SU-DHL-6 (cell line): ENCODE measurements at regions not wholly inside any gene's neighbourhood (a gene's known extent, or its start where the extent isn't known, plus 50 kb on each side); places are given as distances from the start of the nearest gene placed in this dataset.
"Not testable (repeated sequence)": the region's sequence is repeated elsewhere in the genome, so short reads cannot be mapped to it uniquely, and the experiment has no call there.

Experiments
- H2AFZ ChIP-seq: fragments of 200-600 bp; sonication (generic); 2 replicates; pipeline ENCODE4 v1.6.1; 2014; ENCODE audit warnings: low read depth, mild to moderate bottlenecking, moderate library complexity, mixed read lengths, antibody characterized with exemption, low read length; ENCODE audit not compliant: severe bottlenecking
- H3F3A ChIP-seq: fragments of 200-600 bp; shearing (Covaris generic); 2 replicates; pipeline ENCODE4 v1.6.0; 2016; ENCODE audit warnings: antibody characterized with exemption, mild to moderate bottlenecking; ENCODE audit not compliant: insufficient read depth
- H3K27ac ChIP-seq: fragments of 200-600 bp; sonication (generic); 2 replicates; pipeline ENCODE4 v1.5.1; 2016; ENCODE audit warnings: low read depth, mild to moderate bottlenecking, low read length, moderate library complexity, mixed read lengths
- H3K27me3 ChIP-seq: fragments of 200-600 bp; sonication (generic), shearing (Covaris generic); 2 replicates; pipeline ENCODE4 v1.6.0; 2014; ENCODE audit warnings: mild to moderate bottlenecking, low read length
- H3K36me3 ChIP-seq: fragments of 200-600 bp; sonication (generic); 2 replicates; pipeline ENCODE4 v1.6.1; 2014; ENCODE audit warnings: mild to moderate bottlenecking, low read length, mixed read lengths
- H3K4me2 ChIP-seq: fragments of 300-600, 200-600 bp; shearing (Covaris generic), sonication (generic); 2 replicates; pipeline ENCODE4 v1.6.0; 2014; ENCODE audit warnings: low read length, low read depth, mild to moderate bottlenecking; ENCODE audit not compliant: poor library complexity, severe bottlenecking
- H3K4me3 ChIP-seq: fragments of 200-600 bp; sonication (generic); 2 replicates; pipeline ENCODE4 v1.5.1; 2014; ENCODE audit warnings: antibody characterized with exemption, low read length, mild to moderate bottlenecking, mixed read lengths; ENCODE audit not compliant: insufficient read depth, poor library complexity, severe bottlenecking
- H3K79me2 ChIP-seq: fragments of 200-600 bp; sonication (generic); 2 replicates; pipeline ENCODE4 v1.6.1; 2014; ENCODE audit warnings: mild to moderate bottlenecking, low read length, moderate library complexity; ENCODE audit not compliant: insufficient read depth
- H3K9ac ChIP-seq: fragments of 200-600 bp; sonication (generic); 2 replicates; pipeline ENCODE4 v1.7.0; 2014; ENCODE audit warnings: mild to moderate bottlenecking, low read length
- H3K9me2 ChIP-seq: fragments of 200-600 bp; sonication (generic); replicated peaks from 2 replicates; pipeline ENCODE4 v1.6.1; 2014; ENCODE audit warnings: low read length; ENCODE audit not compliant: insufficient read depth
- H3K9me3 ChIP-seq: fragments of 200-600 bp; sonication (generic); 2 replicates; pipeline ENCODE4 v1.6.1; 2014; ENCODE audit warnings: low read length, mixed read lengths; ENCODE audit not compliant: insufficient read depth
- H4K20me1 ChIP-seq: fragments of 200-600 bp; sonication (generic); 2 replicates; pipeline ENCODE4 v1.6.1; 2014; ENCODE audit warnings: low read depth, mild to moderate bottlenecking, antibody characterized with exemption, low read length, moderate library complexity, mixed read lengths
- EZH2phosphoT487 ChIP-seq: fragments of 200-600 bp; sonication (generic), shearing (Covaris generic); conservative IDR thresholded peaks from 2 replicates; pipeline ENCODE4 v1.6.1; 2018; ENCODE audit warnings: mild to moderate bottlenecking, antibody characterized with exemption, low read length, moderate library complexity, mixed read lengths
- TF ChIP-seq, protein P1 (sequence below): fragments of 200-600 bp; sonication (generic); IDR thresholded peaks from one replicate; pipeline ENCODE4 v1.5.1; 2017; ENCODE audit warnings: antibody characterized with exemption, mild to moderate bottlenecking, low read length, moderate library complexity; ENCODE audit not compliant: insufficient read depth, poor library complexity, severe bottlenecking

DNA sequence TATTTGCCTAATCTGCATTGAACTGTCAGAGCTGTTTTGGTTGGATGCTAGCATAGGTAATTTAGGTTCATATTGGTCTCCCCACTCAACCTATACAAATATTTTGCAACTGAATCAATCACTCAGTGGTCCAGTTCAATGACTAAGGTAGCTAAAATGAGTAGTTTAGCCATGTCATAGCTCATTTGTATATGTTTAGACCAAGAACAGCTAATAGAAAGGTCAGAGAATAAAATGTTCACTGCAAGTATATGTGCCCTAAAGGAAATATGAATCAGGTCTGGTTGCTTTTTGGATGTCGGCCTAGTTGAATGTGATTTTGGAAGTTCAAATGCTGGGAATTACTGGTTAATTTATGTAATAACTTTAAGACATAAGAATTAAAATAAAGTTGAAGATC lies 883.9 kb downstream of the LRFN5 start:
- no peaks in the 10 kb centered on the region for H3K27me3 ChIP-seq
- H3K9me3 ChIP-seq, result no peaks in the 10 kb centered on the region
- no peaks in the 10 kb centered on the region for H4K20me1 ChIP-seq
- no peak overlapping the region for H3K9ac ChIP-seq
- H3K9me2 ChIP-seq, result no peaks in the 10 kb centered on the region
- TF ChIP-seq, protein P1, sequence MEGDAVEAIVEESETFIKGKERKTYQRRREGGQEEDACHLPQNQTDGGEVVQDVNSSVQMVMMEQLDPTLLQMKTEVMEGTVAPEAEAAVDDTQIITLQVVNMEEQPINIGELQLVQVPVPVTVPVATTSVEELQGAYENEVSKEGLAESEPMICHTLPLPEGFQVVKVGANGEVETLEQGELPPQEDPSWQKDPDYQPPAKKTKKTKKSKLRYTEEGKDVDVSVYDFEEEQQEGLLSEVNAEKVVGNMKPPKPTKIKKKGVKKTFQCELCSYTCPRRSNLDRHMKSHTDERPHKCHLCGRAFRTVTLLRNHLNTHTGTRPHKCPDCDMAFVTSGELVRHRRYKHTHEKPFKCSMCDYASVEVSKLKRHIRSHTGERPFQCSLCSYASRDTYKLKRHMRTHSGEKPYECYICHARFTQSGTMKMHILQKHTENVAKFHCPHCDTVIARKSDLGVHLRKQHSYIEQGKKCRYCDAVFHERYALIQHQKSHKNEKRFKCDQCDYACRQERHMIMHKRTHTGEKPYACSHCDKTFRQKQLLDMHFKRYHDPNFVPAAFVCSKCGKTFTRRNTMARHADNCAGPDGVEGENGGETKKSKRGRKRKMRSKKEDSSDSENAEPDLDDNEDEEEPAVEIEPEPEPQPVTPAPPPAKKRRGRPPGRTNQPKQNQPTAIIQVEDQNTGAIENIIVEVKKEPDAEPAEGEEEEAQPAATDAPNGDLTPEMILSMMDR, result no peak
- no peak for TF ChIP-seq EZH2phosphoT487
- no peak overlapping the region for H3K4me2 ChIP-seq
- H3K79me2 ChIP-seq, result no peaks in the 10 kb centered on the region
- H3K4me3 ChIP-seq, result no peak overlapping the region
- no peak overlapping the region for H2AFZ ChIP-seq
- no peaks in the 10 kb centered on the region for H3F3A ChIP-seq
- H3K36me3 ChIP-seq, result no peaks in the 10 kb centered on the region
- H3K27ac ChIP-seq, result no peak overlapping the region

DNA sequence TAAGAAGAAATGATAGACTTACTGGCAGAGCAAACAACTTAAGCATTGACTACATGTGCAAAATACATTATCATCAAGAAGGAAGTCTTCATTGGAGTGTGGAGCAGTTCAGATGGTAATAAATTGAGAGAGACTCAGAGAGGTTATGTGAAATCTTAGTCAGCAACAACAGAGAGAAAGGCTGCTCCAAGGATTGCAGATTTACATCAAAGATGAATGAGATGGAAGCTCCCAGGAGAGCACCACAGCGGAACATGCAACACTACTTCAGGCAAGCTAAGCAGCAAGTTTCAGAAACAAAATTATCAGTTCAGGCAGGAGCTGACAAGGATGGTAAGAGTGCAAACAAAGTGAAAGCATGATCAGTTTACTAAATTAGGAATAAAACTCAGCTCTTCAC lies 882.3 kb downstream of the LRFN5 start:
- H3K27ac ChIP-seq, result no peak overlapping the region
- no peaks in the 10 kb centered on the region for H3K9me2 ChIP-seq
- no peaks in the 10 kb centered on the region for H3K27me3 ChIP-seq
- TF ChIP-seq, protein P1, result no peak
- TF ChIP-seq EZH2phosphoT487, result no peak
- H3K9me3 ChIP-seq, result no peaks in the 10 kb centered on the region
- H2AFZ ChIP-seq, result peak overlapping the region; percentile 25
- H3K36me3 ChIP-seq, result no peaks in the 10 kb centered on the region
- H3K4me3 ChIP-seq, result no peak overlapping the region
- H3K4me2 ChIP-seq, result no peak overlapping the region
- no peaks in the 10 kb centered on the region for H3F3A ChIP-seq
- H4K20me1 ChIP-seq, result no peaks in the 10 kb centered on the region
- H3K79me2 ChIP-seq, result no peaks in the 10 kb centered on the region
- no peak overlapping the region for H3K9ac ChIP-seq

DNA sequence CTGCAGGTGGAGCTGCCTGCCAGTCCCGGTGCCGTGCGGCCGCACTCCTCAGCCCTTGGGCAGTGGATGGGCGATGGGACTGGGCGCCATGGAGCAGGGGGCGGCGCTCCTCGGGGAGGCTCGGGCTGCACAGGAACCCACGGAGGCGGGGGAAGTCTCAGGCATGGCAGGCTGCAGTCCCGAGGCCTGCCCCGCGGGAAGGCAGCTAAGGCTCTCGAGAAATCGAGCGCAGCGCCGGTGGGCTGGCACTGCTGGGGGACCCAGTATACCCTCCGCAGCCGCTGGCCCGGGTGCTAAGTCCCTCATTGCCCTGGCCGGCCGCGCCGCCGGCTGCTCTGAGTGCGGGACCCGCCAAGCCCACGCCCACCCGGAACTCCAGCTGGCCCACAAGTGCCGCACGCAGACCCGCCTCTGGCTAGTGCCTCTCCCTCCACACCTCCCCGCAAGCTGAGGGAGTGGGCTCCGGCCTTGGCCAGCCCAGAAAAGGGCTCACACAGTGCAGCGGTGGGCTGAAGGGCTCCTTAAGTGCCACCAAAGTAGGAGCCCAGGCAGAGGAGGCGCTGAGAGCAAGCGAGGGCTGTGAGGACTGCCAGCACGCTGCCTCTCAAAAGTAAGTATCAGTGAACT lies 875.8 kb downstream of the LRFN5 start:
- not testable (repeated sequence) for H3K27ac ChIP-seq, H3F3A ChIP-seq, H3K9me2 ChIP-seq, H3K4me2 ChIP-seq, H3K27me3 ChIP-seq, H3K9me3 ChIP-seq, H3K9ac ChIP-seq, H3K4me3 ChIP-seq, H3K79me2 ChIP-seq, H2AFZ ChIP-seq, H4K20me1 ChIP-seq, H3K36me3 ChIP-seq

DNA sequence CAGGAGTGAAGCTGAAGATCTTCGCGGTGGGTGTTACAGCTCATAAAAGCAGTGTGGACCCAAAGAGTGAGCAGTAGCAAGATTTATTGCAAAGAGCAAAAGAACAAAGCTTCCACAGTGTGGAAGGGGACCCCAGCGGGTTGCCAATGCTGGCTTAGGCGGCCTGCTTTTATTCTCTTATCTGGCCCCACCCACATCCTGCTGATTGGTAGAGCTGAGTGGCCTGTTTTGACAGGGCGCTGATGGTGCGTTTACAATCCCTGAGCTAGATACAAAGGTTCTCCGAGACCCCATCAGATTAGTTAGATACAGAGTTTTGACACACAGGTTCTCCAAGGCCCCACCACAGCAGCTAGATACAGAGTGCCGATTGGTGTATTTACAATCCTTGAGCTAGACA lies 875.0 kb downstream of the LRFN5 start:
- H3K9ac ChIP-seq, H3K27ac ChIP-seq, H3K9me2 ChIP-seq, H4K20me1 ChIP-seq, H3K36me3 ChIP-seq, H3K9me3 ChIP-seq, H2AFZ ChIP-seq, H3K4me2 ChIP-seq, H3K79me2 ChIP-seq, H3K27me3 ChIP-seq, H3F3A ChIP-seq, H3K4me3 ChIP-seq: not testable (repeated sequence)
